ENCODE measurements at regions not wholly inside any gene's neighbourhood (a gene's known extent, or its start where the extent isn't known, plus 50 kb on each side); places are given as distances from the start of the nearest gene placed in this dataset.

GRCh38 chr5:144712090-144712489 lies 541.4 kb downstream of the KCTD16 start:
- DNase-seq (ENCODE audit: extremely low spot score, unreplicated experiment) = no peak

GRCh38 chr5:144711172-144711571 lies 540.5 kb downstream of the KCTD16 start:
- Mint-ChIP-seq H3K27me3 (no peaks in the 10 kb centered on the region), H3K4me1 (ENCODE audit: unreplicated experiment) (no peaks in the 10 kb centered on the region), H3K9me3 (peaks cover 7% of the 10 kb centered on the region), H3K4me3 (no peak overlapping the region), H3K36me3 (no peaks in the 10 kb centered on the region), H3K27ac (no peak overlapping the region)
- TF ChIP-seq, protein P1, sequence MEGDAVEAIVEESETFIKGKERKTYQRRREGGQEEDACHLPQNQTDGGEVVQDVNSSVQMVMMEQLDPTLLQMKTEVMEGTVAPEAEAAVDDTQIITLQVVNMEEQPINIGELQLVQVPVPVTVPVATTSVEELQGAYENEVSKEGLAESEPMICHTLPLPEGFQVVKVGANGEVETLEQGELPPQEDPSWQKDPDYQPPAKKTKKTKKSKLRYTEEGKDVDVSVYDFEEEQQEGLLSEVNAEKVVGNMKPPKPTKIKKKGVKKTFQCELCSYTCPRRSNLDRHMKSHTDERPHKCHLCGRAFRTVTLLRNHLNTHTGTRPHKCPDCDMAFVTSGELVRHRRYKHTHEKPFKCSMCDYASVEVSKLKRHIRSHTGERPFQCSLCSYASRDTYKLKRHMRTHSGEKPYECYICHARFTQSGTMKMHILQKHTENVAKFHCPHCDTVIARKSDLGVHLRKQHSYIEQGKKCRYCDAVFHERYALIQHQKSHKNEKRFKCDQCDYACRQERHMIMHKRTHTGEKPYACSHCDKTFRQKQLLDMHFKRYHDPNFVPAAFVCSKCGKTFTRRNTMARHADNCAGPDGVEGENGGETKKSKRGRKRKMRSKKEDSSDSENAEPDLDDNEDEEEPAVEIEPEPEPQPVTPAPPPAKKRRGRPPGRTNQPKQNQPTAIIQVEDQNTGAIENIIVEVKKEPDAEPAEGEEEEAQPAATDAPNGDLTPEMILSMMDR (conservative IDR thresholded peaks at IDR 0.05) = no peak
- DNase-seq (ENCODE audit: extremely low spot score, unreplicated experiment) = no peak

More at GRCh38 chr5:144712090-144712489, 541.4 kb downstream of the KCTD16 start:
- Mint-ChIP-seq H3K9me3 (peaks cover 7% of the 10 kb centered on the region), H3K36me3 (no peaks in the 10 kb centered on the region), H3K4me3 (no peak overlapping the region), H3K27ac (no peak overlapping the region), H3K4me1 (ENCODE audit: unreplicated experiment) (no peaks in the 10 kb centered on the region), H3K27me3 (no peaks in the 10 kb centered on the region)
- TF ChIP-seq, protein P1 (conservative IDR thresholded peaks at IDR 0.05) = no peak

GRCh38 chr5:144710637-144711036 lies 540.0 kb downstream of the KCTD16 start:
- TF ChIP-seq, protein P1 (conservative IDR thresholded peaks at IDR 0.05) = no peak
- Mint-ChIP-seq H3K9me3 (peaks cover 7% of the 10 kb centered on the region), H3K4me3 (no peak overlapping the region), H3K27me3 (no peaks in the 10 kb centered on the region), H3K4me1 (ENCODE audit: unreplicated experiment) (no peaks in the 10 kb centered on the region), H3K27ac (no peak overlapping the region), H3K36me3 (no peaks in the 10 kb centered on the region)
- no peak for DNase-seq (ENCODE audit: extremely low spot score, unreplicated experiment)

DNA sequence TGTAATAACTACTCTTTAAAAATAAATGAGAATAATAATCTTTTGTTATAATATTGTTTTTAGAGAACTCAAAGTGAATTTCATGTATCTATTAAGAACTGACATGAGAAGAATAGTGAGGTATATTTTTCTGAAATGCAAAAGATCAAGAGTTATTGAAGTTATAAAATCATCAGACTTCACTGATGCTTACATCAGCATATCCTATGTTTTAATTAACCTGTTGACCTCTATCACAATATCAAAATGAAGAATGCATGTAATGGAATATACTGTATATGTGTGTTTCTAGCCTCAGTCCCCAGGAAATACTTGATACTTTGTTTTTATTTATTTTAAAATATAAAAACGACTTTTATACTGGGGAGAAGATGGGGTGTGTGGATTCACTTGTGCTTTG lies 533.1 kb downstream of the KCTD16 start:
- H3K9me3 Mint-ChIP-seq = no peaks in the 10 kb centered on the region
- H3K4me3 Mint-ChIP-seq = no peak overlapping the region
- TF ChIP-seq, protein P1 (conservative IDR thresholded peaks at IDR 0.05) = no peak
- no peaks in the 10 kb centered on the region for H3K27me3 Mint-ChIP-seq
- no peak overlapping the region for H3K27ac Mint-ChIP-seq
- H3K4me1 Mint-ChIP-seq (ENCODE audit: unreplicated experiment) = no peaks in the 10 kb centered on the region
- no peak for DNase-seq (ENCODE audit: extremely low spot score, unreplicated experiment)
- H3K36me3 Mint-ChIP-seq = no peaks in the 10 kb centered on the region

DNA sequence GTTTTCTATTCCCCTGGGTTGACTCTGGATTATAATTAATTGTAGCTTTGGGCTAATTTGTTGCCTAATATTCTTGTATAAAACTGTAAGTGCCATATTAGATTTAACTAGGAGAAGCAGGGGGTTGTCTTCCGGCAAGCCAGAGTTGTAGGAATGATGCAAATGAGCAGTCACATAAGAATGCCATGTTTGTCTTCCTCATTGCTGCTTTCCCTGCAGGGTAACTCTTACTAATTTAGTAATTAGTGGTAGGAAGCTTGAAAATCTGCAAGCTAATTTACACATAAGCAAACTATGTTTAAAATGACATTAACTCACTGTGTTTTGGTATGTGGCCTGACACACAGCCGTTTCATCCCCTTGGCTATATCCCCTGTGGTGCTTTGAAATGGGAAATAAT lies 527.8 kb downstream of the KCTD16 start:
- no peaks in the 10 kb centered on the region for H3K27me3 Mint-ChIP-seq
- H3K4me1 Mint-ChIP-seq (ENCODE audit: unreplicated experiment) = no peaks in the 10 kb centered on the region
- H3K36me3 Mint-ChIP-seq = no peaks in the 10 kb centered on the region
- no peaks in the 10 kb centered on the region for H3K9me3 Mint-ChIP-seq
- no peak for DNase-seq (ENCODE audit: extremely low spot score, unreplicated experiment)
- TF ChIP-seq, protein P1 (conservative IDR thresholded peaks at IDR 0.05) = no peak
- H3K27ac Mint-ChIP-seq = no peak overlapping the region
- H3K4me3 Mint-ChIP-seq = no peak overlapping the region

- Mint-ChIP-seq H3K36me3 (no peaks in the 10 kb centered on the region), H3K27ac (no peak overlapping the region)
These were observed 527.2 kb downstream of the KCTD16 start for GRCh38 chr5:144697847-144698262.

More at GRCh38 chr5:144697847-144698262, 527.2 kb downstream of the KCTD16 start:
- H3K4me1 Mint-ChIP-seq (ENCODE audit: unreplicated experiment) = no peaks in the 10 kb centered on the region
- TF ChIP-seq, protein P1 (conservative IDR thresholded peaks at IDR 0.05) = no peak
- no peaks in the 10 kb centered on the region for H3K9me3 Mint-ChIP-seq
- no peak overlapping the region for H3K4me3 Mint-ChIP-seq
- no peak for DNase-seq (ENCODE audit: extremely low spot score, unreplicated experiment)
- no peaks in the 10 kb centered on the region for H3K27me3 Mint-ChIP-seq
